ENCODE measurements at regions not wholly inside any gene's neighbourhood (a gene's known extent, or its start where the extent isn't known, plus 50 kb on each side); places are given as distances from the start of the nearest gene placed in this dataset.

GRCh38 chr2:180751306-180751920, 229.0 kb upstream of the UBE2E3 start:
- Histone ChIP-seq H3K27me3 (no peaks in the 10 kb centered on the region), H3K4me1 (ENCODE audit: control insufficient read depth in 1 of 2, insufficient read depth in 1 of 2, low read depth in 1 of 2, low read length in 1 of 2) (no peaks in the 10 kb centered on the region), H3K27ac (no peak overlapping the region), H3K9me3 (no peaks in the 10 kb centered on the region), H3K4me3 (ENCODE audit: low read depth in 1 of 2, low read length in 1 of 2) (no peak overlapping the region), H3K36me3 (no peaks in the 10 kb centered on the region)
- TF ChIP-seq, protein P1, sequence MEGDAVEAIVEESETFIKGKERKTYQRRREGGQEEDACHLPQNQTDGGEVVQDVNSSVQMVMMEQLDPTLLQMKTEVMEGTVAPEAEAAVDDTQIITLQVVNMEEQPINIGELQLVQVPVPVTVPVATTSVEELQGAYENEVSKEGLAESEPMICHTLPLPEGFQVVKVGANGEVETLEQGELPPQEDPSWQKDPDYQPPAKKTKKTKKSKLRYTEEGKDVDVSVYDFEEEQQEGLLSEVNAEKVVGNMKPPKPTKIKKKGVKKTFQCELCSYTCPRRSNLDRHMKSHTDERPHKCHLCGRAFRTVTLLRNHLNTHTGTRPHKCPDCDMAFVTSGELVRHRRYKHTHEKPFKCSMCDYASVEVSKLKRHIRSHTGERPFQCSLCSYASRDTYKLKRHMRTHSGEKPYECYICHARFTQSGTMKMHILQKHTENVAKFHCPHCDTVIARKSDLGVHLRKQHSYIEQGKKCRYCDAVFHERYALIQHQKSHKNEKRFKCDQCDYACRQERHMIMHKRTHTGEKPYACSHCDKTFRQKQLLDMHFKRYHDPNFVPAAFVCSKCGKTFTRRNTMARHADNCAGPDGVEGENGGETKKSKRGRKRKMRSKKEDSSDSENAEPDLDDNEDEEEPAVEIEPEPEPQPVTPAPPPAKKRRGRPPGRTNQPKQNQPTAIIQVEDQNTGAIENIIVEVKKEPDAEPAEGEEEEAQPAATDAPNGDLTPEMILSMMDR (IDR thresholded peaks at IDR 0.05): no peak

GRCh38 chr2:180747728-180748127, 232.7 kb upstream of the UBE2E3 start:
- Histone ChIP-seq H3K4me1 (ENCODE audit: control insufficient read depth in 1 of 2, insufficient read depth in 1 of 2, low read depth in 1 of 2, low read length in 1 of 2) (no peaks in the 10 kb centered on the region), H3K36me3 (no peaks in the 10 kb centered on the region)

GRCh38 chr2:180743401-180743800, 237.0 kb upstream of the UBE2E3 start:
- Histone ChIP-seq H3K27me3 (no peaks in the 10 kb centered on the region), H3K9me3 (no peaks in the 10 kb centered on the region), H3K4me1 (ENCODE audit: control insufficient read depth in 1 of 2, insufficient read depth in 1 of 2, low read depth in 1 of 2, low read length in 1 of 2) (no peaks in the 10 kb centered on the region), H3K4me3 (ENCODE audit: low read depth in 1 of 2, low read length in 1 of 2) (no peak overlapping the region), H3K27ac (no peak overlapping the region), H3K36me3 (no peaks in the 10 kb centered on the region)
- TF ChIP-seq, protein P1 (IDR thresholded peaks at IDR 0.05): no peak

More at GRCh38 chr2:180747728-180748127, 232.7 kb upstream of the UBE2E3 start:
- Histone ChIP-seq H3K9me3 (no peaks in the 10 kb centered on the region), H3K27ac (no peak overlapping the region), H3K4me3 (ENCODE audit: low read depth in 1 of 2, low read length in 1 of 2) (no peak overlapping the region), H3K27me3 (no peaks in the 10 kb centered on the region)
- TF ChIP-seq, protein P1 (IDR thresholded peaks at IDR 0.05): no peak

DNA sequence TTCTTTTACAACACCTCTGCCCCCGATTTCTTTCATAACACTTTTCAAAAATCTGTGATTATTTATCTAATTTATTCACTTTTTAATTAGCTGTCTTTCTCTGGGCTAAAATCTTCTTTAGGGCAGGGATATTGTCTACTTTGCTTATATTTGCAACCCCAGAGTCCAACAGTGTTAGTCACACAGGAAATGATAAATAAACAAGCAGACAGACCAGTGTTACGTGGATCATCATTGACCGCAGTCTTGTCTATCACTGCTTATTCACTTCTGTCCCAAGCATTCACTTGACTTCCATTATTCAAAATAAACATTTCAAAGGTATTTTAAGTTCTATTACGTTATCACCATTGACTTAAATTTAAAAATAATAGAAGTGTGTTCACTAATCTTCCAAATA, 237.6 kb upstream of the UBE2E3 start:
- no peak overlapping the region for H3K4me3 ChIP-seq (ENCODE audit: low read depth in 1 of 2, low read length in 1 of 2)
- TF ChIP-seq, protein P1 (IDR thresholded peaks at IDR 0.05): no peak
- no peak overlapping the region for H3K27ac ChIP-seq
- no peaks in the 10 kb centered on the region for H3K4me1 ChIP-seq (ENCODE audit: control insufficient read depth in 1 of 2, insufficient read depth in 1 of 2, low read depth in 1 of 2, low read length in 1 of 2)
- no peaks in the 10 kb centered on the region for H3K36me3 ChIP-seq
- no peaks in the 10 kb centered on the region for H3K27me3 ChIP-seq
- H3K9me3 ChIP-seq: no peaks in the 10 kb centered on the region

GRCh38 chr2:180739070-180739469, 241.3 kb upstream of the UBE2E3 start:
- Histone ChIP-seq H3K4me1 (ENCODE audit: control insufficient read depth in 1 of 2, insufficient read depth in 1 of 2, low read depth in 1 of 2, low read length in 1 of 2) (no peaks in the 10 kb centered on the region), H3K36me3 (no peaks in the 10 kb centered on the region), H3K27ac (no peak overlapping the region), H3K27me3 (no peaks in the 10 kb centered on the region), H3K9me3 (no peaks in the 10 kb centered on the region), H3K4me3 (ENCODE audit: low read depth in 1 of 2, low read length in 1 of 2) (no peak overlapping the region)
- TF ChIP-seq, protein P1 (IDR thresholded peaks at IDR 0.05): no peak

Data from neutrophil (primary cell).